CD4-positive, alpha-beta T cell treated with Interferon alpha-2 for 1 hour (primary cell): ENCODE measurements at regions not wholly inside any gene's neighbourhood (a gene's known extent, or its start where the extent isn't known, plus 50 kb on each side); places are given as distances from the start of the nearest gene placed in this dataset.

Experiments used
- DNase-seq, 2 donors: peaks; one replicate each; pipeline ENCODE4 v3.0.0-alpha.2; 2020 to 2022

DNA sequence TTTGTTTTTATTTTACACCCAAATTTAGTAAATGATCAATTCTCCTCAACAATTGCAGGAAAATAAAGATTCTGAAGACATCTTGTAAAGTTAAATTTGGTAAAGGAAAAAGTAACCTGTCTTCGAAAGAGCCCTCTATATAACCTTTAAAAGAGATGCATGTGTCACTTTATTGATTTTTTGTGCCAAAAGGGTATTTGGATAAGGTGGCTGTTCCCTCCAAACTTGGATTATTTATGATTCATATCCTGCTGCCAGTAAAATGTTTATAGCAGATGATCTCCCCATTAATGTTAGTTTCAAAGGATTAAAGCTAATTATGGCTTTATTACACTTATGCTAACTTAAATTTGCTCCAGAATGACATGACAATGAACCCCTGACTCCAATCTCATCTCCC lies 98.8 kb downstream of the DUSP6 start:
- DNase-seq = no peak

DNA sequence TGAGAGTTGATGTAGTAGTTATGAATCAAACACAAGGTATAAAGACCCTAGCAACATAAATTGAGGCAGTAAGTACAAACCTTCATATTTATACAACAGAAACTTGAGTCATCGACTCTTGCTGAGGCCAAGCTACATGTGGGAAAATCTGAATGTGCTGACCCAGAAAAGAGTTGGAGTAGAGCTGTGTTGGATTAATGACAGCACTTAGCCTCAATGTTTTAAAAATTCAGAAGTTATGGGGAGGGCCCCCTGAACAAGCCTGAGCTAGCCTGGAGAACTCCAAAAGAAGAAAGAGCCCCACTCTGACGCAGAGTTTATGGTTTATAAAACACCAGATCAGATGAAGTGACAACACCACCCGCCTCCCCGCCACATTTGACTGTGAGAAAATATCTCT lies 100.0 kb downstream of the DUSP6 start:
- DNase-seq = no peak

DNA sequence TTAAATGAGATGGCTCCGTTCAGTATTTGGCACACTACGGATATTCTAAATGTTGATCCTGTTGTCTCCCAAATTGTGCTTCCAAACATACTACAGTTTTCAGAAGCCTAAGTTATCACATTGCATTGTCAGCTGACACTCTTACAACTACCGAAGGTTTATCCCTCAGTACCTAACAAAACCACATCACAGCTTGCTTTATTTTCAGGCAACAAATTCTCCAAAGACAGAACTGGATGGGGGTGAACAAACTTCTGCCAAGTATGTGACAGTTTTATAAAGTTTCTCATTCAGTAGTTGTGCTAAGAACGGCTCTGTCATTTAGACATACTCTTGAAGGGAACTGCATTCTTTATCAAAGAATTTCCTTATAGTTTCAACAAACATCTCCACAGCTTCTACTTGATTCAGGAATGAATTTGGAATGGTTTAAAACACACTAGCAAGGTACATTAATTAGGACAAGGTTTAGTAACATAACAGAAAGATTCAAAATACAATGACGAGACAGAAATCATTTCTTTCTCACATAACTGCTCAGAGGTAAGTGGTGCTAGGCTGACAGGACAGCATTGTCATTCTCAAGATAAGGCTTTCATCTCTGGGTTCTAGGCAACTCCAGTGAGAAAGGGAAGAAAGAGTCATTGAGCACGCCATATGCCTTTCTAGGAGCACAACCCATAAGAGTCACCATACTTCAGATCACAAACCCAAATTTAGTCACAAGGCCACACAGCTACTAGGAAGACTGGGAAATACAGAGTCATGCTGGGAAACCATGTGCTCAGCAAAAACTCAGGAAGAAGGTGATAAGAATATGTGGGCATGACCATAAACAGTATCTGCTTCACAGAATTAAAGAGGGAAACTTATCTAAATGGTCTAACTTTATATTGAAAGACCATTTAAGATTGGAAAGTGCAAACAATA lies 100.7 kb downstream of the DUSP6 start:
- no peak for DNase-seq

DNA sequence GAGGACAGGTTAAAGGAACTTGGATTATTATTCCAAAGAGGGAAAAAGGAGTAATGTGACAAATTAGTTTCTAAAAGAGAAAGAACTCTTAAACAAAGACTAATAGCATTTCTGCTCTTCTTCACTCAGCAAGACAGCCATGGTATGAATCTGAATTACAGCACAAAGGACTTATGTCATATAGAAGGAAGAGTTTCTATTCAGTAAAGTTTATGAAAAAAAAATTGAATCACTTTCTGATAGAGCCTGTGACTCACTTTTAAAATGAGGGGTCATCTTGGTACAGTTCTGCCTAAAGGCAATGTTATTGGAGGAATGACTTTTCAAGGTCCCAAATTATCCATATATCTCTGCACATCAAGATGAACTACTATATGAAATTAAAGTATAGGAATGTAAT lies 101.7 kb downstream of the DUSP6 start:
- DNase-seq = no peak

DNA sequence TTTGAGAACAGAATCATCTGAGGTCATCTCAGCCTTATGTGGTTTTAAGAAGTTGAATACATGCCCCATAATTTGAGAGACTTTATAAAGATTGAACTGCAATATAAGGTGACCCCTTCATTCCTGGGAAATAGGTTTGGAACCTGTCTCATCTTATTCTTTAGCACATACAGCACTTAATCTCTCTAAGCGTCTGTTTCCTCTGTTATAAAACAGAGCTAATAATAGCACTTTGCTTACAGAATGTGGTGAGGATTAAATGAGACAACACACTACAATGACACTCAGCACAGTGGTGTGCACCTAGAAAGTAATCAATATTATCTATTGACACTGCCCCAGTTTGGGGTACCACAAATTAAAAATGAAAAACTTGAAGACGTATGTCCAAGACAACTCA lies 102.1 kb downstream of the DUSP6 start:
- no peak for DNase-seq

DNA sequence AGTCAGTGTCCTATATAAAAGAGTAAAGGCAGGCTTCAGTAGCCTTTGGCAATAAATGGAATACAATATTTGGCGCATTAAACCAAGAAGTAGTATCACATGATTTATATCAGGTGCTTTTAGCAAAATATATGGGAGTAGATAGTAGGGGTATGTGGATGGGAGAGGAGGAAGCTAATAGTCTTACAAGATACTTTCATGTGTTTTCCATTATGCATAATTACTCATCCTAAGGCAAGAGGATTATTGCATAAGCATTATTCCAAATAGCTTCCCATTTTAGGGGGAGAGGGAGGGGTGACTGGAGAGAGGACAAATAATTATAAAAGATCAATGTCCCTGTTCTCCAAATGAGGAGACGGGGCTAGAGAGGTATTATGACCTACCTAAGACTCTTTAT lies 104.3 kb downstream of the DUSP6 start:
- DNase-seq = no peak

DNA sequence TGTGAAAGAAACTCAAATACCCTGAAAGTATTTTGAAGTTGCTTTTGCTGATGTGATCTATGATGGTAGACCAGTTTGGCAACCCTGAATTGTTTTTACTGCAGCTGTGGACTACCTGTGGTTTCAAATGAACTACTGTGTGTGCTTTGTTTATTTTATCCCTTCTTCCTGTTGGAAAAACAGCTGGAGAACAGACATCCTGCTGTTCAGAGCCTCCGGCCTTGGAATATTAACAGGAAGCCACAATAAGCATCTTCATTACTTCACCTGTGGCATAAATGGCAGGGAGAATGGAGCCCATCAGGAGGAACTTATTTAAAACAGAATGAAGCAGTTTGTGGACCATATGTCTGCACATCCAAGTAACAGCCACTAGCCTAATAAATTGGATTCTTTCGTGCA lies 104.8 kb downstream of the DUSP6 start:
- no peak for DNase-seq

DNA sequence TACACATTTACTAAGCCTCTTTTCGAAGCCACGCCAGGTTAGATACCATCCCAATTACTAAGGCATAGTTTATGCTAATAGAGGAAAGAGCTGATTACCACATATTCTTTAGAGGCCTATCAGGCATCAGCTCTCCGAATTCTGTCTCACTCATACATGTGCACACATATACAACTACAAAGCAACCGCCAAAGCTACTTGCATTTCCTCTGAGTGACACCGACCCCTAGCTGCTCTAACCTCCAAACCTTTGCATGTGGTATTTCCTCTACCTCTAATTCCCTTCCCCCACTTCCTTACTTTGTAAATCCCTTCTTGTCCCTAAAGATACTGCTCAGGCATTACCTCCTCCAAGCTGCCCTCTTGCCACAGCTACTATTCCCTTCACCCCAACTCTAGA lies 107.2 kb downstream of the DUSP6 start:
- DNase-seq = peak; percentile 52 to 66

DNA sequence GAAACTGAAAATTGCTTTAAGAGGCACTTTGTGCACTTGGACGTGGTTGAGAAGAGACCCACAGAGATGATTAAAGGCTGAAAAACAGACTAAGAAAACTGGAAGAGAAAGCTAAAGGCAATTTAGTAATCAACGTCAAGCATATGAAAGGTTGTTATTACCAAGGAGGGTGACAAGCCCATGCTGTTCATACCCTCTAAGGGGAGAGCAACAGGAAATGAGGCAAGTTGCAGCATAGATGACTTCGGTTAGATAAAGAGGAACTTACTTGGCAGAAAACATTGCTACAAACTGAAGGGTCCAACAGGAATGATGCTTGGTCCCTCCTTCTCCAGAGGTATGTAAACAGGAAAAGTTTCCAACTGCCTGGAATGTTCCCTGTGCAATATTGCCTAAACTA lies 107.8 kb downstream of the DUSP6 start:
- DNase-seq = peak; percentile 24 to 33

DNA sequence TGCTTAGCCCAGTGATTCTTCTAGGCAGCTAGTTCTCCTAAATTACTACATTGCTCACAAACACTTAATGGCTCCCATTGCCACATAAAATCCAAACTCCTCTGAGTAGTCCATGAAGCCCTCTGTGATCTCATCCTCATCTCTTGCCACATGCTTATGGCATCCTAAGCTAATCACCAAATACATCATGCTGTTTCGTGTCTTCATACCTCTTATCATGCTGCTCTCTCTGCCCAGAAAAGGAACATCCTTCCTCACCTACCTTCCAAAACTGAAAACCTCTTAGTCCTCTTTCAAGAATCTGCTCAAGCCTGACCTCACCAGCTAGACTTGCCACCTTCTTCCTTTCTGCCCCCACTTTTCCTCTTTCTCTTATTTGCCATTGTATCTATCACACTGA lies 108.5 kb downstream of the DUSP6 start:
- DNase-seq = no peak

DNA sequence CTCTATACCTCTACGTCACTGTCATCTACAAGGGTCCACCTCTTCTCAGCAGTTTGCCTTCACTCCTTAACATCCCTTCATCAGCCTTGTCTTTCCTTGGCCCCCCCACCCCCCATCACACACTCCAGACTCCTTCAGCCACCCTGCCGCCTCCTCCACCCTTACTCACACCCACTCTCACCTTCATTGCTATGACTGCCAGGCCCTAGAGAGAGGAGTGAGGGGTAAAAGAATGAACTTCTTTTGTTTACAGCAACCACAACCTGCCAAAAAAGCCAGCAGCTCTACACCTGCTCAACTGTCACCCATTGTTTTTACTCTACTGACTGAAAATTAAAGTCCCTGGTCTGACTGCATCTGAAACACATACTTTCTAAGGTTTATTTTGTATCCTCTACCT lies 112.8 kb downstream of the DUSP6 start:
- DNase-seq = no peak

DNA sequence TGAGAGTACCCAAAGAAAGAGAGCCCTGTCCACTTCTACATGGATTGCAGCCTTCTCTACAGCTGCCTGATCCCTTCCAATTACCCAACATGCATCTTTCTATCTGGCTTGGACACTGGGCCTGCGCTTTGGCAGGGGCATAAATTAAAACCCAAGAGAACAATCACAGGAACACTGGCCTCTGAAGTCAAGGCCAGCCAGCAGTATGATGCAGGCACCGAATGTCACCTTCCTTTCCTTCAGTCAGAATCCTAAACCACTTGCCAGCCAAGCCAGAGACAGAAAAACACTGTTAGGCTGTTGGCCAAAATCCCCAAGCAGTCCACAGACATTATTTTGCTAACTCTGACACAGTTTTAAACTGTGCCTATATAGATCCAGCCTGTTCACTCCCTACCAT lies 113.7 kb downstream of the DUSP6 start:
- DNase-seq = no peak

DNA sequence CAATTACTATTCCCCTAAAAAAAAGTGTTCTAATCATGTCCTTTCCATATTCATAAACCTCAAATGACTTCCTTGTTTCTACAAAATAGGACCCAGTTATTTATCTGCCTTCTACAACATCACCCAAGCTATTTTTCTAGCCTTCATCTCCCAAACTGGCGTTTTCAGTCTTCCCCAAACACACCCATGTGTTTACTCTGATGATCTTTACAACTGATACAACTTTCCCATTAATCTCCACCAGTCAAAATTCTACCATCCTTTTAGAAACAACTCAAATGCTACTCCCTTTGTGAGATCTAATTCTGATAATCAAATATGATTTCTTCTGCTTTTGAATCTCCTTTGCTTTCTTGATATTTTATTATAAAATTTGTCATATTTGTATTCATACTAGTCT lies 114.5 kb downstream of the DUSP6 start:
- DNase-seq = no peak

DNA sequence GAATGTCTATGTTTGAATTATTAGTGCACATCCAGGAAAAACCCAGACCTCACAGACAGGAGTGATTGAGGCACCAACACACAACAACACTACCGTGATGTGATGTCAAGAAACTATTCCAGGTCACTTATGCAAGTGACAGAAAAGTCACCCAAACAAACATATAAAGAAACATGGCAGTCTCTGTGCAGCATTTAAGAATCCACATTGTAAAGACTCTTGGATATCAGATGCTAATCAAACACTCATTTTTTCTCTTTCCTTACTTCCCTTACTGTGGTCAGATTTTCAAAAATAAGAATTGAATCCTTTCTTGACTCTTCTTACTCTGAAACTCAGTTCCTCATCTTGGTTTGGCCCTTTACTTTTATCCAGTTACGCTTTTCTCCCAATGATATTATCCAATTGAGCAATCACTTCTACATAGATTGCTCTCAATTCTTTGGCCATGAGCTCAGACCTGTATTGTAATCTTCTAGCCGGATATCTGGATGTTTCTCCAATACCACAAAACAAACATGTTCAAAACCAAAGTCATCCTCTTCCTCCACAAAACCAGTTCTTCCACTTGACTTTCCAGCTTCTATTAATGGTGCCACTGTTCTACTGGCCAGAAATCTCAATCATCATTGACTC lies 115.4 kb downstream of the DUSP6 start:
- DNase-seq = no peak

DNA sequence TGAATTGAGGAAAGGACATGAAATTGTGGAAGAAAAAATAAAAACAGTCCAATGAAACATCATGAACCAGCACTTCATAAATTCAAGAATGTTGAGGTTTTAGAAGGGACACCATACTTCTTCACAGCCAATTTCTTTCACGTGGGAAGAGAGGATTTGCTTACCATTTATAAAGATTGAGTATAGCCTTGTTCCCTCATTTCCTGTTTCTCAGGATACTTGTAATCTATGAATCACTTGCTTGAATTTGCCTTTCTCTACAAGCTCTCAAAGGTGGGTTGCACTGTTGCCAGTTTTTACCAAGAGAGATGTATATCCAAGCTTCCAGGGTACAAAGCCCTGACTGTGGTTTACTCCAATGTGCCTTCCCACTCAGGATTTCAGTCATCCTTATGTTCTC lies 116.1 kb downstream of the DUSP6 start:
- no peak for DNase-seq

DNA sequence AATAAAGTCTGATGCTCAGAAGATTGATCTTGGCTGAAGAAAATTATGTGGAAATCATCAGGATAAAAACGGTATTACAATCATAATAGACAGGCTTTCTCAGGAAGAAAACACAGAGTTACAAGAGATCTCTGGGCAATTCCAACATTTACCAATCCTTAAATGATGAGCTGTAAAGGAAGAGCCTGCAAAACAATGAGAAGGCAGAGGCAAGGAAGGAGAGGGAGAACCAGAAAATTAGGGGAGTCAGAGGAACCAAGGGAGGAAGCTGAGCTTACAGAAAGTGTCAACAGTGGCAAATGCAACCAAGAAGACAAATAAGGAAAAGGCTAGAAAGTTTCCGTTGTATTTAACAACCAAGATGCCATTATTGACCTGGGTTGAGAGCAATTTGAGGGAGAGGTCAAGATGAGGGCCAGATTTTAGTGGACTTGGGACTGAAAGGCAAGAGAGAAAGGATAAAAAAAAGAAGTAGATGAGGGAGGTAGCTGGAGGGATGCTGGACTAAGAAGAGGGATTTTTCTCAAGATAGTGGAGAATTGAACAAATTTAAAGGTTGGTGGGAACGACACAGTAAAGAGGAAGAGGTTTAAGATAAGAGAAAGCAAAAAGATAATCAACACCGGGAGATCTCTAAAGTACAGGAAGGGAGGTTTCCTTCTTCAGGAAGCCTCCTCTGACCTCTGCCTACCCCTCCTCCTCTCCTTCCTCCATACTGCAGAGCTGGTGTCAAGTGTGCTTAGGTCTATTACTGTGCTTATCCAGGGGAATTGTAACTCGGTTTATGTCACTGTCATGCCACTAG lies 116.9 kb downstream of the DUSP6 start:
- peak in 1 of 2 donors; percentile 16 for DNase-seq

DNA sequence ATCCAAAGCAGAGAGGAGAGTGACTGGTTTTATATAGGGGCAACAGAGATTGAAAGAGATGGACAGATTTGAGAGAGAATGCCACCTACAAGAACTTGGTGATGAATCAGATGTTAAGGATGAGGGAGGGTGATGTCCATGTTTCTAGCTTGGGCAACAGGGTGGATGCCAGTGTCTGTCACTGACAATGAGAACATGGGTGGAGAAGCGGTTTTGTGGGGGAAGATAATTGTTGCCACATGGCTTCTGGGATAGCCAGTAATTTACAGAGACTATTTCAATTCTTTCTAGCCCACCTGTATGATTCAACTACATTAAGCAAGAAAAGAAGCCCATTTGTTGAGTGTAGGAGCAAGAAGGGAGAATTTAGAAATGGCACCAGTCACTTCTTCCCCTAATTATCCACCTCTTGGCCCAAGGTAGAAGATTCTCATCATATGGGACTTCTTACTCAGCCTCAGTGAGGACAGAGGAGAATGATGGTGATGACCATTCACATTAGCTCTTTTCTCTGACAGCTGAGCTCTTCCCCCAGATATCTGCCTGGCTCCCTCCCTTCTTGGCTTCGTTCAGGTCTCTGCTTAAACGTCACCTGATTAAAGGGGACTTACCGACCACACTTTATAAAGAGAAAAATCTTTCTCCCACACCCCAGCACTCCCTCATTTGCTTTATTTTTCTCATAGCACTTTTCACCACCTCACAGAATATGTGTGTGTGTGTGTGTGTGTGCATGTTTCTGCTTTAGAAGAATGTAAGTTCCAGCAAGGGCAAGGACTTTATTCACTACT lies 117.8 kb downstream of the DUSP6 start:
- DNase-seq = no peak

DNA sequence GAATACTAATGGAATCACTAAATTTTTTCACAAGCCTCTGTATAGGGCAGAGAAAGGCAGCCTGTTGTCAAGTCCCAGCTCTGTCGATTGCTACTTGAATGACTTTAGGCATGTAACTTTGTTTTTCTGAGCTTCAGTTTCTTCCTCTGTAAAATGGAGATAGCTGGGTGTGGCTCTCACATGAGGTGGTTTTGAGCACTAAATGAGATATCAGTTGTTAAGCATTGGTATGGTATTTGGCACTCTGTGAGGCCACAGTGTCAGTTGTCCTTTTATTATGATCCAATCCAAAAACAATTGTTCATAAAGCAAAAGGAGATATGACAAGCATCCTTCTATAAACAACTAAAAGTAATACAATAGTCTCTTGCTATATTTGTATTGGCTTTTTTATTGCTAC lies 120.6 kb downstream of the DUSP6 start:
- no peak for DNase-seq

DNA sequence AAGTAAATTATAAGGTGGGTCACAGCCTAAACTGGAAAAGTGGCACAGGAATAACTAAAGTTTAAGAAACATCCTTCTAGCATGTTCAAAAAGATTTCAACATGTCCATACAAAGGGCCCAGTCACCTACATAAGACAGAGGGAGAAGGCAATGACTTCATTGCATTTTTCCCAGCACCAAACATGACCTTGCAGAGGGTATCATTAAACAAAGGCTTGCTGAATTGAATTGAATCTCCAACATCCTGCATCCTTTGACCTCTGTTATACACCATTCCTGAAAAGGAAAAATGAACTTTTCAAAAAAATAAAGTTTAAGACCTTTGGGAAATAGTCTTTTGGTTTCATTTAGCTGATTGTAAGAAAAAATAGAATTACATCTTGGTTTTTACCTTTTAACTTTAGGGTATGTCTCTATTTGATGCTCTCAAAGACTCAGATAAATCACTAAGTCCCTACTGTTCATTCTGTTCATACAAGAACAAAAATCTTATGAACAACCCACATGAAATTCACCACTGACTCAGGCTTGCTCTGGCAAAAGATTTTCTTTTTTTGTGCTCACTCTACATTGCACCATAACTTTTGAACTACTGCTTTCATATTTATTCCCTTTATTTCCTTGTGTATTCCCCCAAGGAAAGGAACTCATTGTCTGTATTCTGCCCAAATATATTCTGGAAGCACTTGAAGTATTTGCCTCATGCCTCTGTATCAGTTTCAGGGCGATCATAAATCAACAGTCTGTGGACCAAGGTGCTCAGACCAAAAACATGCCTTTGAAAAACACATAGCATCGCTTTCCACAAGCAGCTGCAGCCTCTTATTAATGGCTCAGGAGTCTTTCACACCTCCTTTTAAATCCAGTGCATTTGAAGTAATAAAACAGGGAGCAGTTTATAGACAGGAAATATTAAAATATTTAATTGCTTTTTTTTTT lies 121.7 kb downstream of the DUSP6 start:
- DNase-seq = no peak

DNA sequence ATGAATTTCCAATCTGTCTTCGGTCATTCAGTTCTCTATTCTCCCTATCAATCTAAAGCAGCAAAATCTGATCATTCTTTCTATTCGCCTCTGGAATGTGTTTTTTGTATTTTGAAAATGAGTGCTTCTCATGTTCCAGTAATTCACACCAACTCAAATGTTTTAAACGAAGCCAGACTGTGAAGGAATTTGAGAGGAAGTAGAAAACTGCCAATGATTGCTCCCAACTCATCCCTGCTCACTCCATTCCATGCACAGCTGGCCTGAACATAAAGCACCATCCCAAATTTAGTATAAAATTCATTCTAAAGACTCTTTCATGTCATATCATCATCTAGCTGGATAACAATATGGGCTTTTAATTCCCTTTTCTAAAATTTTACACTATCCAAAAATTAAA lies 123.8 kb downstream of the DUSP6 start:
- DNase-seq = no peak

DNA sequence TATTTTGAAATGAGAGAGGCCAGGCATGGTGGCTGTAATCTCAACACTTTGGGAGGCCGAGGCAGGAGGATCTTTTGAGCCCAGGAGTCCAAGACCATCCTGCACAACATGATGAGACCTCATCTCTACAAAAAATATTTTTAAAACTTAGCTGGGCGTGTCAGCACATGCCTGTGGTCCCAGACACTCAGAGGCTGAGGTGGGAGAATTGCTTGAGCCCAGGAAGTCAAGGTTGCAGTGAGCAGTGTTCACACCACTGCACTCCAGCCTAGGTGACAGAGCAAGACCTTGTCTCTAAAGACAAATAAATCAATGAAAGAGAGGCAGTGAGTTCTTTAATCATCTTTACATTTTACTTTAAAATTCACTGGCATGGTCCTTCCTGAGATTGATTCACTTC lies 124.5 kb downstream of the DUSP6 start:
- no peak for DNase-seq
